Activated CD4-positive, alpha-beta T cell treated with anti-CD3 and anti-CD28 coated beads, Interleukin-2, amount 50 U/mL, for 24 hours (primary cell): ENCODE measurements at regions not wholly inside any gene's neighbourhood (a gene's known extent, or its start where the extent isn't known, plus 50 kb on each side); places are given as distances from the start of the nearest gene placed in this dataset.
"Not testable (repeated sequence)": the region's sequence is repeated elsewhere in the genome, so short reads cannot be mapped to it uniquely, and the experiment has no call there.

Experiments used
- DNase-seq, 2 donors: peaks; one replicate each; pipeline ENCODE4 v3.0.0-alpha.2; 2020; ENCODE audit warnings: low read depth in 1 of 2, low spot score in 1 of 2

DNA sequence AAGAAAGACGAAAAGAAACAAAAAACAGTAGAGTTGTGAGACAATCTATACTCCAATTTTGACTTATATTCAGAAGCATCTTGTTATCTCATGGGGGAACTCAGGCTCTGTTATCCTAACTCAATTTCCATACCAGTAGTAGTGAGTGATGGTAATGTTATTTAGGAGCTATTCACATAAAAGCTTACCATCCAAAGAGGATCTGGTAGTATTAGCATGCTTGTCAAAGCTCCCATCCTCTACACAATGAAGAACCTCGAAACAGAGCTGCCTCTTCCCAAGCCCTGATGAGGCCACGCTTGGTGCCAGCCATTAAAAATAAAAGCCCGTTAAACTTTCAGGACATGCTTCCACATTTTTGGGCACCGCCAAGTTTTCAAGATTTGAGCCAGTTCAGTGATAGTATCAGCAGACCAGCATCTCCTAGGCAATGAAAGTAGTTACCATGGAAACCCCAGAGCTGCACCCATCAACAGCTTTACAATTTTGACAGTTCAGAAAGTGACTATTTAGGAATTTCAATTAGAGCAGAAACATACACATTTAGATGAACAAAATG, 173.3 kb downstream of the CD83 start:
- no peak for DNase-seq

DNA sequence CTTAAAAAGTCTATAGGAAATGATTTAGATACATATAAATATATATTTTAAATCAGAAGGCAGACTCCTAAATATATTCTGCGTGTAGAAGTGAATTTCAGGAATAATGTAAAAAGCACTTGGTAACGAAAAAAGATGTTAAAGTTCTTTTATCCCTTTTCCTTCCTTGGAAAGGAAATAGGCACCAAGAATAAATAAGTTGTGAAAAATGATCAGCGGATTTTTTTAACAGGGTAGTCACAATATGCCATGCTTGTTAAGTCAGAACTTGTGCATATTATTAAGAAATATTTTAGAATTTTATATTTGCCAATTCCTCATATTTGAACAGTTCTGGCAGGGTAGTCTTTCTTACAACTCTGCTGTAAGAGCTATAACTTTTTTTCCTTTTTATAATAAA, 173.8 kb downstream of the CD83 start:
- DNase-seq = no peak

DNA sequence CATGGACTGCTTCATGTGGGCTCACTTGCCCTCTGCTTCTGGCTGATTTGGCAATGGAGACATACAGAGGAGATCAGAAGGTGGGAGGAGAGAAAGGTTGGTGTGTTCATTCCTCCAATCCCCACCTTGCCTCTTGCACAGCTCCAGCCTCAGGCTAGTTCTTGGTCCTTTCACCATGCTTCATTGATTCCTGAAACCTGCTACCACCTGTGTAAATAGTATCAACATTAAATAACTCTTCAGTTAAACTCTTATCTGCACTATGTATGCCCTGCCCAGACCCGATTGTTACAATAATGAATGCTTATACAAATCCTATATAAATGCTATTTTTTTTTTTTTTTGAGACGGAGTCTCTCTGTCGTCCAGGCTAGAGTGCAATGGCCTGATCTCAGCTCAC, 174.5 kb downstream of the CD83 start:
- no peak for DNase-seq

DNA sequence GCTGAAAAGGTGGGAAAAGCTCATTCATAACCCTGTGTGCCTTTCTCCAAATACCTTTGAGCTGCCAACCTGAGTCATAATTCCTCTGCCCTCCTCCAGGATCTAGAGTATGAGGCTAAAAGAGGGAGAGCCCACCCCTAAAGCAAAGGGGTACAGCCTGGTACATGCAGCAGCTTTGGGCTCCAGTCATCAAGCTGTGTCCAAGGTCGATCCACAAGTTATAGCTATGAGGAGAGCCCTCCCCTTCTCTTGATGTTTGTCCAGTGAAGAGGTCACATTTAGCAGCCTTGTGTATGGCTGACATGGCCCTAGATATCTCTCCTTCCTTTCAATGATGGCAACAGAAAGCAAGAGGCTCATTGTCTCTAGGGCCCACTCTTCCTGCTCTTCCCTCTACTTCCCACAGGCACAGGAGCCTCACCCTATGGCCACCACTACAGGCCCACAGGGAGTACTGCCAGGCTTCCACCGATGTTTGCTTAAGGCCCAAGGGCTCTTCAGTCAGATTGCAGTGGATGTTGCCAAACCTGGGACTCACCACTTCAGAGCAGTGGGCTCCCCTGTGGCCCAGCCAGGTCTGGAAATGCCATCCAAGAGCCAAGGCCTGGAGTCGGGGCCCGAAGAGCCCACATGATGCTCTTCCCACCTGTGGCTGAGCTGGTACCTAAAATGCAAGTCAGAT, 176.8 kb downstream of the CD83 start:
- DNase-seq = no peak

DNA sequence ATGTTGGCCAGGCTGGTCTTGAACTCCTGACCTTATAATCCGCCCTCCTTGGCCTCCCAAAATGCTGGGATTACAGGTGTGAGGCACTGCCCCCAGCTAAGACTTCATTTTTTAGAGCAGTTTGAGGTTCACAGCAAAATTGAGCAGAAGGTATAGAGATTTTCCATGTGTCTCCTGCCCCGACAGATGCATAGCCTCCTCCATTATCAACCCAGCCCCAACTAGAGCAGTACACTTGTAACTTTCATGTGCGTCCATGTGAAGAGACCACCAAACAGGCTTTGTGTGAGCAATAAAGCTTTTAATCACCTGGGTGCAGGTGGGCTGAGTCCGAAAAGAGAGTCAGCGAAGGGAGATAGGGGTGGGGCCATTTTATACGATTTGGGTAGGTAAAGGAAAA, 179.1 kb downstream of the CD83 start:
- not testable (repeated sequence) for DNase-seq

DNA sequence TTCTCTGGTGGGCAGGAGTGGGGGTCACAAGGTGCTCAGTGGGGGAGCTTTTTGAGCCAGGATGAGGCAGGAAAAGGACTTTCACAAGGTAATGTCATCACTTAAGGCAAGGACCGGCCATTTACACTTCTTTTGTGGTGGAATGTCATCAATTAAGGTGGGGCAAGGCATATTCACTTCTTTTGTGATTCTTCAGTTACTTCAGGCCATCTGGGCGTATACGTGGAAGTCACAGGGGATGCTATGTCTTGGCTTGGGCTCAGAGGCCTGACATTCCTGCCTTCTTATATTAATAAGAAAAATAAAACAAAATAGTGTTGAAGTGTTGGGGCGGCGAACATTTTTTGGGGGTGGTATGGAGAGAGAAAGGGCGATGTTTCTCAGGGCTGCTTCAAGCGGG, 179.5 kb downstream of the CD83 start:
- not testable (repeated sequence) for DNase-seq

DNA sequence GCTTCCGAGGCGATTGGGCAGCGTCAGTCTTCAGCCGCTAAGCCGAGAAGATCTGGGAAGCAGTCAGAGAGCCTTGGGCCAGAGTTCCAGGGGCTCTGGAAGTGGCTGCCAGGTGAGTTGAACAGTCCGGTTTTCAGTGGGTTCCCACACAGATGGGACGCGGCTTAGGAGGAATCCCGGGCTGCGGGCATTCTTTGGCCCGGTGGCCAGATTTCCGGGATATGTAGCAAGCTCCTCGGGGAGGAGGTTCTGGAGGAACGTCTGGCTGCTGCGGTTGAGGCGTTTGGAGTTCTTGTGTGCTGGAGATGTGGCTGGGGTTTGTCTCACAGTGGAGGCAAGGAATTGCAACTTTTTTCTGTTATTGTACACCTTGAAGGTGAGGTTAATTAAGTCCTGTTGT, 182.6 kb downstream of the CD83 start:
- not testable (repeated sequence) for DNase-seq

DNA sequence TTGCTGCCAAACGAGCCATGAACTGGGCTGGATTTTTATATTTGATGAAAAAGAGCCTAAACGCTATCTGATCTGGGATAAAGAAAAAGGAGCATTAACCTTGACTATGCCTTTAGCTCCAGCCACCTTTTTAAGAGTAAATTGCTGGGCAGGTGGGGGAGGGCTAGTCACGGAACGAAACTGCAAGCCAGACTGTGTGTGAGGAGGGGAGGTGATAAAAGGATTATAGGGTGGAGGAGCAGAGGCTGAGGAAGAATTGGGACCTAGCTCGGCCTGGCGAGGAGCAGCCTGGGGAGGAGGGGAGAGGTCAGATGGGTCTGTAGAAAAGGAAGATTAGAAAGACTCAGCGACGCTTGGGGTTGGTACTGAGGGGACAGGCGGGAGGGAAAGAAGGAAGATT, 183.1 kb downstream of the CD83 start:
- not testable (repeated sequence) for DNase-seq

DNA sequence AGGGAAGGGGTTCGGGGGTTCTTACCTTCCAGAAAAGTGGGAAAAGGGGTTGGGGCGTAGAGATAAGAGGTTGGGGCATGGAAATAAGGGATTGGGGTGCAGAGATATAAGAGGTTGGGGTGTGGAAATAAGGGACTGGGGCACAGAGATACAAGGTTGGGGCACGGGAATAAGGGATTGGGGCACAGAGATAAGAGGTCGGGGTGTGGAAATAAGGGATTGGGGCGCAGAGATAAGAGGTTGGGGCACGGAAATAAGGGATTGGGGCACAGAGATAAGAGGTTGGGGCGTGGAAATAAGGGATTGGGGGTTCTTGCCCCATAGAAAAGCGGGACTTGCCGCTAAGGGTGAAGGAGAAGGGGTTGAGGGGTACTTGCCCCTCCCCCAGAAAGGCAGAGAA, 183.9 kb downstream of the CD83 start:
- not testable (repeated sequence) for DNase-seq

DNA sequence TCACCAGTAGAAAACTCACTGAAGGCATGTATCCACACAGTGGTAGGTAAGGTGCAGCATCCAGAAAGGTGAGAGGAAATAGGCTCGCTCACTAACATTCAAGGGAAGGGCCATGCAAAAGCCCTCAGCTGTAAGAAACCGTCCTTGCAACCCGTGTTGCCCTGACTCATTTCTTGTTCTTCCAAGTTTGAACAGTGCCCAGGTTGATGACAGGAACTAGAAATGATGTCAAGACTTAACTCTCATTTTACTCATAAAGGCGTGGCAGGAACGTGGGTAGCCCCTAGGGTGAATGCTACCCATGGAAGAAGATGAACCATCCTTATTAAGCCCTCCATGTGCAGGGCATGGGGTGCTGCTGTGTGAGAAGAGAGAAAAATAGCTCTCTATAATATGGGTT, 187.6 kb downstream of the CD83 start:
- DNase-seq = no peak

DNA sequence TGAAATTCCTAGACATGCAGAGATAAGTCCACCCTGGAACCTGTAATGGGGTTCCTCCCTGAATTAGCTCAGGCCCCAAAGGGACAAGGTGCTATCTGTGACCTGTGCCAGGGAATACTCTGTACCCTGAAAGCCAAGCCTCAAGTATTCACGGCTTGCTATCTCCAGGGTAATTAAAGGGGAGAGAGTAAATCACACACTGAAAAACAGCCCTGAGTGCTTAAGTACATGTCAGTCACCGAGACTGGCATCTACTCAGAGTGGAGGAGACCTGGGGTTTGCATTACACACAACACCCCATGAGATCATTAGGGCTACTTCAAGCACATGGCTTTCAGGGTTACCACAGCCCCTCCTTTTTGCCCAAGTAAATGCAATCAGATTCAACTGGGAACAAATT, 188.1 kb downstream of the CD83 start:
- DNase-seq = no peak

DNA sequence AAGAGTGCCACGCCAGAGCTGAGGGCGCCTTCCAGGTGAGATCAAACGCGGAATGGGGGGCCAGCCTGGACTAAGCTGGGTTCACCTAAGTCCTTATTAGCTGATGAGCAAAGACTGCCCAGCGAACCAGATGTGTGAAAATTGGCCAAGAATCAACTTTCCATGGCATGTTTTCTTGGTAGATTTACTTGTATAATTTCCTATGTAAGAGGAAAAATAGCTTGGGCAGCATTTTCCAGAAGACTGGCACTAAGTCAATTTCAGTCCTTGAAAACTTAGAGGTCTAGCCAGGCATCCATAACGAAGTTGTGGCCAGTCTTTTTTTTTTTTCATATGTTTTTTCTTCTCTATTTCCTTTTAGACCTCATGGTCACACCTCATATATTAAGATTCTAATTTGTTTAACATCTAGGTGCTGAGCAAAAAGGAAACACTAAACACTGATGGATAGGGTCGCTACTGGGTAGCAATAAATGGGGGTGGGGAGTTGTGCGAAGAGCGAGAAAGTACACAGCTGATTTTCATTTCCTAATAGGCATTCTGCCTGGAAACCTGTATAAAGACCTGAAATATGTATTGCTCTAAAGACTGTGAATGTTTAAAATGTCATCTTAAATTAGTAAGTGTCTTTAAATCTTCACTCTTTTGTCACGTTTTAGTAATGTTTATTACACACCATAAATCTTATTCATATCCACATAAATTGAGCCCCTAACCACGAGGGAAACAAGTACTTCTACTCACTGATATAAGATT, 188.8 kb downstream of the CD83 start:
- DNase-seq = no peak

DNA sequence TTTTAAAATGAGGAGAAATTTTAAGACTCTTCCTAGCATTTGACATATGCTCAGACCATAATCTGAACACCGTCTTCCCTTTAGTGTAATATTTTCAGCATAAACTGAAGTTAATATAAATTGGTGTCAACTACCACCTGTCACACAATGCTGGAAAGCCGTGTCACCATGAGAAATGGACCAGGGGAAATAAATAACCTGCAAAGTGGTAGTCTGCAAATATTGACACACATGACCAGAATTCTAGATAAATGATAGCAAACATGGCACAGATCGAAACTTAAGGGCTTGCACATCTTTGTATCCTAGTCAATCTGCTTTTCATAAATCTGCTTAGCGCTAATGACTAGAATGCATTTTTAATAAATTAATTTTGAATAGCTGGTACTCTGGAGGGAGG, 191.9 kb downstream of the CD83 start:
- DNase-seq = no peak

DNA sequence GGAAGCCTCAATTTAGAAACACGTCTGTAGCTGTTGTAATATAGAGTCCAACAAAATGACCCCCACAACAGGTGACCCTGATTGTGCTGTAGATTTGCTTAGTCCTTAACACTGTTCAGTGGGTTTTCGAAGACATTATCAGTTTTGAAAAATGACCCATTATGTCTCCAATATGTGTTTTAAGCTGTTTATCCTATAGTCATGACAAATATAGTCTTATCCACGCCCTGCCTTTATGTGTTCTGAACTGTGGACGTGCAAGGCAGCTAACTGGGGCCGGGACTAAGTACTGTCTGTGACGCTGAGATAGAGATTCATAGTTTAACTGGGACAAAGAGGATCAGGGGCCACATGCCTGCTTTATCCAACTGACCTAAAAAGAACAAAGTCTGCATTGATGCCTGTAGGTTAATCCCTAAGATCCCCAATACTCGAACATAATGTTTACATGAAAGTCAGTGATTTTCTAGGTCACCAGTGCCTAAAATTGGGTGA, 192.4 kb downstream of the CD83 start:
- no peak for DNase-seq

DNA sequence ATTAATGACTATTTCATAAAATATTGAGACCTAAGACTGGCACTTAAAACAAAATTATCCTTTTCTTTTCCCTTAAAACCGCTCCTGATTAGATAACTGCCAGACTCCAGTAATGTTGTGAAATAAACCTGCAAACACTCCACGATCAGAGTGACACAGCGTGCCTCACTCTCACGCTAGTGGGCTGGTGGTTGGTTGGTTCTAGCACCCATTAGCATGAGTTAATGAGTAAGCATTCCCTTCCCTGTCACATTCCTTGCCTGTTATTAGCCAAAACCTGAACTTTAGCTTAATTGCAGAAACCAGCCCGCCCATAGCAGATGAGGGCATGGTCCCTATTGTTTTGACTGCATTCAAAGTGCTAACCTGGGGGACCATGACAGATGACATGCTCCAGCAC, 193.4 kb downstream of the CD83 start:
- DNase-seq = no peak

DNA sequence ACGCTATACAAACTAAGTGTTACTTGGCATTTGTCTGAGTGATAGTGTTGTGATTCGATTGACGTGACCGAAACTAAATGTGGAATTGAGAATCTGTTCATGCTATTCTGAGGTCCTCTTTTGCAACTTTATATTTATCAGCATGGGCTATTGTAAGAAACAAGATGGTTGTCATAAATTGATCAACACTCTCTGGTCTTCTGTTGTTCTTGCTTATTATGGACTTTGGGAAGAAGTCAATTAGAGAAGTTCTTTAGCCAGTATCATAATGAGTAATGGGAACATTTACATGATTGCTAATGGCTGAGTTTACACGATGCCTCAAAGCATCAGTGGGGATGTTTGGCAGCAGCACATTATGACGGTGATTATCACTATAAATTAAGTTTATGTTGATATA, 195.0 kb downstream of the CD83 start:
- no peak for DNase-seq

DNA sequence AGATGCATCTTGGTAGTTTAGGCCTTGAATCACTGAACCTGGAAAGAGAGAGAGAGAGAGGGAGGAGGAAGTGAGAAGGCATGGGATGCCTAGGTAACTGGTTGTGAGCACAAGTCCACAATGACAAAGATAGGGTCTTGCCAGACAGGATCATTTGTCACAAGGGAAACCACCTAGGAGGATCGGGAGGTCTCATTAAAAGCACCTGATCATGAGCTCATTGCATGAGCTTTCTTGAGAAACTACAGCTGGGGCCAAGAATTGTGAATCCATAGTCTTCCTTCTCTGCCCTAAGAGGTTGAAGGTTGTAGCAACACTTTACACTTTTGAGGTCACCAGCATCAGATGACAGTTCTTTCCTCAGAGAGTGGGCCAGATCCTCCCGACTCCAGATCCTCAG, 195.7 kb downstream of the CD83 start:
- no peak for DNase-seq

DNA sequence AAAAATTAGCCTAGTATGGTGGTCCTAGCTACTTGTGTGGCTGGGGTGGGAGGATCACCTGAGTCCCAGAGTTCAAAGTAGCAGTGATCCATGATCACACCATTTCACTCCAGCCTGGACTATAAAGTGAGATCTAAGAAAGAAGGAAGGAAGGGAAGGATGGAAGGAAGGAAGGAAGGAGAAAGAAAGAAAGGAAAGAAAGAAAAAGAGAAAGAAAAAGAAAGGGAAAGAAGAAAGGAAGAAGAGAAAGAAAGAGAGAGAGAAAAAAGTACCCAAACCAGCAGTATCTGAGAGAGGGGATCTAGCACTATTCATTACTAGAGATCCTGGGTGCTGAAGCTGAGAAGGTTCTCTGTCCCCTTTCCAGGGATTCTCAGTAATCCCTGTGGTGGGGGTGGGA, 197.8 kb downstream of the CD83 start:
- no peak for DNase-seq

DNA sequence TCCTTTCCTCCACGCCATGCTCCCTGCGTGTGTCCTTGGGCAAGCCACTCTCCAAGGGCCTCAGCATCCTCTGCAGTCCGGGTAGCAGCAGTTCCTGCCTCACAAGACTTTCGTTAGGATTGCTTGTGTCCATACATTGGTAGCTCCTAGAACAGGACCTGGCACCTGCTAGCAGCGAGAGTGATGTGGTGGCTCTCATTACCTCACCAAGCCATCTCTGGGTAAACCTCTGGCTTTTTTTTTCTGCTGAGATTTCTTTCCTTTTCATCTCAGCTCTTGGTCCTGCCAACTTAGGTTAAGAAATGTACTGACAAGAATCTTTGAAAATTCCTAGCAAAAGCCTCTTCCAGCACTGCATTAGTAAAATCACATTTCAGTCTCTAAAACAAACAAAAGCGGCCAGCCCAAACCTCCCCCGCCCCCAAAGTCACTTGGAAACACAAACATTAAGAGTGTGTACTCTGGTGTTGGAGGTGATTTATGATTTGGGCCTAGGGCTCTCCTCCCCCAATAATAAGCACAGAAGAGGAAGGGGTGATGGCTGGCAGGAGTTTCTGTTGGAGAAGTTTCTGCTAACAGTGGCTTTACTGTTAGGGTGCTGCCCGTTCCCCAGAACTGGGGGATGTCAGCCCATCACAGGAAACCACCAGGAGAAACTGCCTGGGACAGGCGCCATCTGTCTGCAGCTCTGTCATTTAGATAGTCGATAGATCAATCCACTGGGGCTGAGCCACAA, 199.2 kb downstream of the CD83 start:
- no peak for DNase-seq

DNA sequence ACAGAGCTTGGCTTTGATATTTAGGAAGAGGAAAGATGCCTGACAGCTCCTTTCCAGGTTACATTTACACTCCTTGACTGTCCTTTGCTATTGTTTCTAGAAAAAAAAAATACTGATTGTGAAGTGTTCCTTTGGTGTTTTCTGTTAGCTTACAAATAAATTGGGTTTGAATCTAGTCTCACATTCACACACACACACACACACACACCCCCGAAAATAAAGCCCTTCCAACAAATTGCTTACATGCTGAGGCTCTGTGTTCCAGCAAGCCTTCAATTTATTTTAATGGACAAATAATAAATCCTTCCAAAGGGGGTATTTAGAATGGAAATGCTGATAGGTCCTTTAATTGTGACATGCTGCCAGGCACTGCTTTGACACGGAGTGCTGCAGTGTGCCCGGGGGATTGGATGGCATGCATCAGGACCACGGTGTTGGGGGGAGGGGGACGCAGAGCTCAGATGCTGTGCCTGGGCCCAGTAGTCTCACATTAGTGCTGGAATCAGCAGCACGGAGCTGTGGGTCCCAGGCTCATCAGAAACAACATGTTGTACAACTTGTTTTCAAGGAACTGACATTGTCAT, 199.9 kb downstream of the CD83 start:
- no peak for DNase-seq

DNA sequence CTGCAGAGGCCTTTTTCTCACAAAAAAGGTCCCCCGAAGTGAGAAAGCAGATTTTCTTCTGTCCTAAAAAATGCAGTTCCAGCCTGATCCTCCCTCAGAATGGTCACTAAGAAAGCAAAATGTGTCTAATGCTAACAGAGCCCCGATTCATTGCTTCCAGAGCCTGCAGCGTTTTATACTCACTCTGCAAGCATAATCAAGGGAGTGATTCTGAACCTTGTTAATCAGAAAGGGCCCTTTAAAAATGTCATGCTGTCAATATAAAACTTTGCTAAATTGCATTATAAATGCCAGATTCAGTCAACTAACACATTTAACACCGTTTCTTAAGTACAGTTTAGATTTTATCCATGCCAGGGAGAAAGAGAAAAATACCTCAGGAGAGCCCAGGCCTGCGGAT, 202.8 kb downstream of the CD83 start:
- DNase-seq = no peak
